ENCODE measurements at regions not wholly inside any gene's neighbourhood (a gene's known extent, or its start where the extent isn't known, plus 50 kb on each side); places are given as distances from the start of the nearest gene placed in this dataset.
A peak's percentile ranks its signal among the peaks of the same experiment; 100 is the strongest.

DNA sequence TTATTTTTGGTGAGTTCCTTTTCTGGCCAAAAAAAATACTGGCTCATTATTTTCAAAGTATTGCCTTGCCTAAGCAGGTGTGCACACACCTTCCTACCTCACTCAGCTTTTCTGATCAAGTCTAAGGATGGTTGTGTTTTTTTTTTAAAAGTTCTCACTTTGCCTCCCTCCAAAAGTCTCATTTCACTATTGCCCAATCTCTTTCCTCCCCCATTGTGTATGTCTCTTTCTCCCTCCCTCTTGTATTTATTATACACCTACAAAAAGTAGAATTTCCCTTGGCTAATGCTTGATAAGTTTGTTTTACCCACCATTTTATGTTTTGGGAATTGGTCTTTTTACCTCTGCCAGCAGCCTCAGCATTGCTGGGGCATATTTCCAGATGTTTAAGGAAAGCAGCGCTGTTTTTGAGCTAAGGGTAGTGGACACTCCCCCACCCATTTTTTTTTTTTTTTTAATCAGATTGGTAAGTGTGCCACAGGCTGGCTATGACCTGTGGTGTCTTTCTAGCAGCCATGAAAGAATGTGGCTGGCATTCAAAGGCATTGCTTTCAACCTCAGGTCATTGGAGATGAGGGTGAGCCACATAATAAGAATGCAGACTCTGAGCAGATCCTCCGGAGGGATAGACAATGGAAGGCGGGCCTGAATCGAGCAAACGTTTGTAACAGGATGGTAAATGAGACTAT lies 668.6 kb downstream of the UTRN start:
- POLR2A ChIA-PET (ENCODE audit: low non-redundant PET): interaction anchor here (0.5 to 0.7 kb wide), 3 partner anchors 58 to 371 kb away, joined by 3 to 4 read pairs (median 3); no protein-coding TSS in a partner anchor
- BruUV-seq (replicated peaks): no TSS peak
- Histone ChIP-seq H3K27ac (ENCODE audit: low read depth, low read length, poor library complexity, severe bottlenecking) (peak overlapping the region; percentile 98), H3K4me1 (ENCODE audit: insufficient read depth, low read length, poor library complexity, severe bottlenecking) (peaks cover 36% of the 10 kb centered on the region), H3K27me3 (replicated peaks; ENCODE audit: insufficient read depth, low read depth, low read length, poor library complexity) (no peaks in the 10 kb centered on the region), H3K4me3 (ENCODE audit: low read depth, low read length, poor library complexity, severe bottlenecking) (no peak overlapping the region), H3K36me3 (ENCODE audit: insufficient read depth, low read length, poor library complexity, severe bottlenecking) (no peaks in the 10 kb centered on the region), H3K9me3 (ENCODE audit: low read depth, low read length, poor library complexity, severe bottlenecking) (no peaks in the 10 kb centered on the region)
- TF ChIP-seq CTCF (conservative IDR thresholded peaks at IDR 0.05; ENCODE audit: low read depth, low read length) (no peak), EZH2 (IDR thresholded peaks at IDR 0.05; ENCODE audit: borderline replicate concordance, low read depth, low read length, poor library complexity, severe bottlenecking) (no peak)
- DNase-seq (ENCODE audit: low spot score): peak; percentile 37
- CTCF ChIA-PET: no interaction called here
- intact Hi-C loops (cut with micrococcal nuclease; ENCODE audit: unreplicated experiment): loop anchor here (2.0 to 10.0 kb wide), 8 partner anchors 75 to 751 kb away; no protein-coding TSS in a partner anchor

GRCh38 chr6:144954241-144954556 lies 669.1 kb downstream of the UTRN start:
- Histone ChIP-seq H3K9me3 (ENCODE audit: low read depth, low read length, poor library complexity, severe bottlenecking) (no peaks in the 10 kb centered on the region), H3K27ac (ENCODE audit: low read depth, low read length, poor library complexity, severe bottlenecking) (peak overlapping the region; percentile 98)
- POLR2A ChIA-PET (ENCODE audit: low non-redundant PET): interaction anchor here (0.6 to 0.7 kb wide), 2 partner anchors 81 to 297 kb away, joined by 3 to 5 read pairs; no protein-coding TSS in a partner anchor

GRCh38 chr6:144955392-144955791 lies 670.3 kb downstream of the UTRN start:
- DNase-seq (ENCODE audit: low spot score): no peak
- Histone ChIP-seq H3K4me1 (ENCODE audit: insufficient read depth, low read length, poor library complexity, severe bottlenecking) (peaks cover 36% of the 10 kb centered on the region), H3K9me3 (ENCODE audit: low read depth, low read length, poor library complexity, severe bottlenecking) (no peaks in the 10 kb centered on the region), H3K27me3 (replicated peaks; ENCODE audit: insufficient read depth, low read depth, low read length, poor library complexity) (no peaks in the 10 kb centered on the region), H3K27ac (ENCODE audit: low read depth, low read length, poor library complexity, severe bottlenecking) (no peak overlapping the region), H3K4me3 (ENCODE audit: low read depth, low read length, poor library complexity, severe bottlenecking) (no peak overlapping the region), H3K36me3 (ENCODE audit: insufficient read depth, low read length, poor library complexity, severe bottlenecking) (no peaks in the 10 kb centered on the region)
- BruUV-seq (replicated peaks): no TSS peak
- CTCF ChIA-PET: no interaction called here
- intact Hi-C loops (cut with micrococcal nuclease; ENCODE audit: unreplicated experiment): loop anchor here (10.0 kb wide), 2 partner anchors 469 to 749 kb away; no protein-coding TSS in a partner anchor
- TF ChIP-seq CTCF (conservative IDR thresholded peaks at IDR 0.05; ENCODE audit: low read depth, low read length) (no peak), EZH2 (IDR thresholded peaks at IDR 0.05; ENCODE audit: borderline replicate concordance, low read depth, low read length, poor library complexity, severe bottlenecking) (no peak)
- POLR2A ChIA-PET (ENCODE audit: low non-redundant PET): no interaction called here

More at GRCh38 chr6:144954241-144954556, 669.1 kb downstream of the UTRN start:
- no peak for DNase-seq (ENCODE audit: low spot score)
- CTCF ChIA-PET: no interaction called here
- Histone ChIP-seq H3K36me3 (ENCODE audit: insufficient read depth, low read length, poor library complexity, severe bottlenecking) (no peaks in the 10 kb centered on the region), H3K27me3 (replicated peaks; ENCODE audit: insufficient read depth, low read depth, low read length, poor library complexity) (no peaks in the 10 kb centered on the region), H3K4me1 (ENCODE audit: insufficient read depth, low read length, poor library complexity, severe bottlenecking) (peaks cover 36% of the 10 kb centered on the region), H3K4me3 (ENCODE audit: low read depth, low read length, poor library complexity, severe bottlenecking) (no peak overlapping the region)
- intact Hi-C loops (cut with micrococcal nuclease; ENCODE audit: unreplicated experiment): loop anchor here (5.0 to 10.0 kb wide), 3 partner anchors 258 to 751 kb away; no protein-coding TSS in a partner anchor
- BruUV-seq (replicated peaks): no TSS peak
- TF ChIP-seq CTCF (conservative IDR thresholded peaks at IDR 0.05; ENCODE audit: low read depth, low read length): no peak
- TF ChIP-seq EZH2 (IDR thresholded peaks at IDR 0.05; ENCODE audit: borderline replicate concordance, low read depth, low read length, poor library complexity, severe bottlenecking): no peak
